WERI-Rb-1 (cell line): ENCODE measurements at regions not wholly inside any gene's neighbourhood (a gene's known extent, or its start where the extent isn't known, plus 50 kb on each side); places are given as distances from the start of the nearest gene placed in this dataset.
A peak's percentile ranks its signal among the peaks of the same experiment; 100 is the strongest.

Experiments
- DNase-seq: peaks from one replicate; pipeline ENCODE4 v3.0.0-alpha.2; 2020
- H3K27ac ChIP-seq: fragments of 250-450 bp; sonication (Bioruptor Pico); 2 replicates; pipeline ENCODE4 v1.5.1; 2020; ENCODE audit warnings: mild to moderate bottlenecking, moderate library complexity
- H3K27me3 ChIP-seq: fragments of 250-450 bp; sonication (Bioruptor Pico); 2 replicates; pipeline ENCODE4 v1.5.1; 2021; ENCODE audit warnings: mild to moderate bottlenecking, low read depth, moderate library complexity; ENCODE audit not compliant: insufficient read depth, severe bottlenecking
- H3K36me3 ChIP-seq: fragments of 250-450 bp; sonication (Bioruptor Pico); 2 replicates; pipeline ENCODE4 v1.5.1; 2020; ENCODE audit warnings: mild to moderate bottlenecking, moderate library complexity
- H3K4me3 ChIP-seq: 2 replicates; pipeline ENCODE4 v1.5.1; 2011; ENCODE audit warnings: low read depth, mild to moderate bottlenecking, control low read depth, low read length
- H3K9me3 ChIP-seq: fragments of 250-450 bp; sonication (Bioruptor Pico); 2 replicates; pipeline ENCODE4 v1.5.1; 2021; ENCODE audit warnings: mild to moderate bottlenecking, moderate library complexity; ENCODE audit not compliant: severe bottlenecking
- TF ChIP-seq, protein P1 (sequence below): IDR thresholded peaks from 2 replicates; pipeline ENCODE4 v1.5.1; 2011; ENCODE audit warnings: low read depth, mild to moderate bottlenecking, control low read depth, inconsistent platforms, low read length

DNA sequence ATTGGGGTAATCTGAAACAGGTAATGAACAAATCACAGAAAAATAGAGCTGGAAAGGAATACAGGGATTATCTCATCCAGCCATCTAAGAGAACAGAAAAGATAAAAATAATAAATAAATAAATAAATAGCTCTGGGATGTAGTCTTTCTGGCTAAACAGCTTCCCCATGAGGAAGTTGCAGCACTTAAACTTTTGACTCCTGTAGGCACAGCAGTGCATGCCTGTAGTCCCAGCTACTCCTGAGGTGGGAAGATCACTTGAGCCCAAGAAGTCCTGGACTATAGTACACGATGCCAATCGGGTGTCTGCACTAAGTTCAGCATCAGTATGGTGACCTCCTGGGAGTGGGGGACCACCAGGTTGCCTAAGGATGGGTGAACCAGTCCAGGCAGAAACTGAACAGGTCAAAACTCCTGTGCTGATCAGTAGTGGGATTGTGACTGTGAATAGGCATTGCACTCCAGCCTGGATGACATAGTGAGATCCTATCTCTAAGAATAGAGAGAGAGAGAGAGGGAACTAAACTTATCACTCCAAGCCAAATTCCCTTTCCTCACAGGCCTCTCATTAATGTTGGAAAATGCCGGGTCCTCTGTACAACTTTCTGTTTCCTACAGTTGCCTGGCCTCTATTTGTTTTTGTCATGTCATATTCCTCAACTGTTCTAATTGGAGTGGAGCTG lies 61.7 kb upstream of the CDK13 start:
- Histone ChIP-seq H3K9me3 (no peaks in the 10 kb centered on the region), H3K4me3 (no peak overlapping the region), H3K27ac (no peak overlapping the region), H3K36me3 (no peaks in the 10 kb centered on the region), H3K27me3 (no peaks in the 10 kb centered on the region)
- TF ChIP-seq, protein P1, sequence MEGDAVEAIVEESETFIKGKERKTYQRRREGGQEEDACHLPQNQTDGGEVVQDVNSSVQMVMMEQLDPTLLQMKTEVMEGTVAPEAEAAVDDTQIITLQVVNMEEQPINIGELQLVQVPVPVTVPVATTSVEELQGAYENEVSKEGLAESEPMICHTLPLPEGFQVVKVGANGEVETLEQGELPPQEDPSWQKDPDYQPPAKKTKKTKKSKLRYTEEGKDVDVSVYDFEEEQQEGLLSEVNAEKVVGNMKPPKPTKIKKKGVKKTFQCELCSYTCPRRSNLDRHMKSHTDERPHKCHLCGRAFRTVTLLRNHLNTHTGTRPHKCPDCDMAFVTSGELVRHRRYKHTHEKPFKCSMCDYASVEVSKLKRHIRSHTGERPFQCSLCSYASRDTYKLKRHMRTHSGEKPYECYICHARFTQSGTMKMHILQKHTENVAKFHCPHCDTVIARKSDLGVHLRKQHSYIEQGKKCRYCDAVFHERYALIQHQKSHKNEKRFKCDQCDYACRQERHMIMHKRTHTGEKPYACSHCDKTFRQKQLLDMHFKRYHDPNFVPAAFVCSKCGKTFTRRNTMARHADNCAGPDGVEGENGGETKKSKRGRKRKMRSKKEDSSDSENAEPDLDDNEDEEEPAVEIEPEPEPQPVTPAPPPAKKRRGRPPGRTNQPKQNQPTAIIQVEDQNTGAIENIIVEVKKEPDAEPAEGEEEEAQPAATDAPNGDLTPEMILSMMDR: no peak
- no peak for DNase-seq

DNA sequence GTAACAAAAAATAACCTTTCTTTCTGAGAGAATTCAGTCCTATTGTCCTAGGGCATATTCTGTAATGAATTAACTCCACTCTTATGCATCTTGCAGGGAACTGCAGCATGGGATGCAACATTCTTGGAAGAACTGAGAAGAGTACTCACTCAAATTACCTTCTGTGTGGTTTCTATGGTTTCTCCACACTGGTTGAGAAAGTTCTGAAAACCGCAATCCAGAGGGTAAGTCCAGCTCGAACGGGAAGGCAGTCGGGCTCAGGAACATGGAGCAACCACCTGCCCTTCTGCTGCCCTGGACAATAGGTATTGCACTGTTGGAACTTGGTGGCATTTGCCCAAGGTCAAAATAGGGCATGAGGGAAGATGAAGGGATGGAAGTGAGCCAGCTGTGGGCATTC lies 59.6 kb upstream of the CDK13 start:
- no peak for DNase-seq
- no peaks in the 10 kb centered on the region for H3K36me3 ChIP-seq
- H3K9me3 ChIP-seq: no peaks in the 10 kb centered on the region
- H3K4me3 ChIP-seq: no peak overlapping the region
- TF ChIP-seq, protein P1: no peak
- no peak overlapping the region for H3K27ac ChIP-seq
- no peaks in the 10 kb centered on the region for H3K27me3 ChIP-seq

DNA sequence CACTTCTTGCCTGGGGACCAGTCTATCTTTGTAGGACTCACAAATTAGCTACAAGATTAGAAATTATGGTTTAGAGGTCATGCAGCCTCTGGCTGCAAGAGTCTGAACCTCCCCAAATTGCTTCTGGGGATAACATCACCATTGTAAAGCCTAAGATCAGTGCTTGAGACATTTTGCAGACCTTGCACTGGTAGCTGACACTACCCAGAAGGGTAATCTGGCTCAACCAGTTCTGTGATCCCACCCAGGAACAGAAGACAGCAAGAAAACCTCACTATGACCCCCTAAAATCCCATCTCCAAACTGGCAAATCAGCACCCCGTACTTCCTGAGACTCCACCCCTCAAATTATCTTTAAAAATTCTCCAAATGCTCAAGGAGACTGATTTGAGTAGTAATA lies 58.2 kb upstream of the CDK13 start:
- H3K4me3 ChIP-seq: no peak overlapping the region
- TF ChIP-seq, protein P1: no peak
- DNase-seq: no peak
- no peaks in the 10 kb centered on the region for H3K9me3 ChIP-seq
- no peak overlapping the region for H3K27ac ChIP-seq
- H3K27me3 ChIP-seq: no peaks in the 10 kb centered on the region
- no peaks in the 10 kb centered on the region for H3K36me3 ChIP-seq

DNA sequence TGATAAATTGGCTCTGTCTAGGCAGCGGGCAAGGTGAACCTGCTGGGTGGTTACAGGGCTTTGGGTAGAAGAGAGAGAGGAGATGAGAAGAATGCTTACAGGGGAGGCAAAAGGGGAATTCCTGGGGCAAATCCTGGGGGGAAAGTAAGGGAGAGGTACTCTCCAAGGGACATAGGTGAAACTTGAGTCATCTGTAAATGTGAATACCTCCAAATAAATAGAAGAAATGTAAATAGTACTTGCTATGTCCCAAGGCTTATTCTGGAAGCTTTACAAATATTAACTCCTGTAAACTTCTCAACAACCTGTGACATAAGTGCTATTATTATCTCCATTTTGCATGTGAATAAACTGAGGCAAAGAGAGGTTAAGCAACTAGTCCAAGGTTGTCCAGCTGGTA lies 57.7 kb upstream of the CDK13 start:
- H3K27ac ChIP-seq: no peak overlapping the region
- no peak overlapping the region for H3K4me3 ChIP-seq
- DNase-seq: no peak
- TF ChIP-seq, protein P1: no peak
- H3K36me3 ChIP-seq: no peaks in the 10 kb centered on the region
- no peaks in the 10 kb centered on the region for H3K9me3 ChIP-seq
- H3K27me3 ChIP-seq: no peaks in the 10 kb centered on the region

DNA sequence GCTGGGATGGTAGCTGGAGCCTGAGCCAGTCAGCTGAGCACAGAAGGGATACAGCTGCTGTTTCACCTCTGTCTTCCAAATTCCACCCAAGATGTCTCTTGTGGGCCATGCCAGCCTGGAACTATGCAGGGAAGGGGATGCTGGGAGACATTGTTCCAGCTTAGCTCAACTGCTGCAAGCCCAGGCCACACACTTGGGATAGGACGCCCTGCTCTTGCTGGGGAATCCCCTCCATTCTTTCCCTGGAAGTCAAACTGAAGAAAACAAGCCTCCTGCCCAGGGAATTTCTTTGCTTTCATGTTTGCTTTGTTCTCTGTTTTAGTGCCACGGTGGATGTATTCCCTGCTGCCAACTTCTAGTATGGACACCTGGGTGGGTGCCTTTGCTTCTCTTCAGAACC lies 55.2 kb upstream of the CDK13 start:
- no peak overlapping the region for H3K27ac ChIP-seq
- no peaks in the 10 kb centered on the region for H3K27me3 ChIP-seq

DNA sequence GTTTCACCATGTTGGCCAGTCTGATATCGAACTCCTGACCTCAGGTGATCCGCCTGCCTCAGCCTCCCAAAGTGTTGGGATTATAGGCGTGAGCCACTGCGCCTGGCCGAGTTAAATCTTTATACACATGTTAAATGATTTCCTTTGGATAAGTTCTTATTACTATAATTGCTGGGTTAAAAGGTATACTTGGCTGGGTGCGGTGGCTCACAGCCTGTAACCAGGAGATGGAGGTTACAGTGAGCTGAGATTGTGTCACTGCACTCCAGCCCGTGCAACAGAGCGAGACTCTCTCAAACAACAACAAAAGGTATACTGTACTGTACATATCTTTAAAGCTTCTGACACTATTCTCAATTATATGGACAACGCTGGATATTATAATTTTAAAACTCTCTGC lies 53.2 kb upstream of the CDK13 start:
- no peak for DNase-seq
- TF ChIP-seq, protein P1: no peak
- no peak overlapping the region for H3K27ac ChIP-seq
- H3K27me3 ChIP-seq: no peaks in the 10 kb centered on the region
- peak overlapping the region; percentile 30; the same call in 1 of the 2 replicates for H3K4me3 ChIP-seq
- H3K9me3 ChIP-seq: no peaks in the 10 kb centered on the region
- H3K36me3 ChIP-seq: no peaks in the 10 kb centered on the region

More for the DNA sequence above, 55.2 kb upstream of the CDK13 start:
- Histone ChIP-seq H3K36me3 (no peaks in the 10 kb centered on the region), H3K4me3 (no peak overlapping the region), H3K9me3 (no peaks in the 10 kb centered on the region)
- TF ChIP-seq, protein P1: no peak
- no peak for DNase-seq
